K562 (cell line): ENCODE measurements at regions not wholly inside any gene's neighbourhood (a gene's known extent, or its start where the extent isn't known, plus 50 kb on each side); places are given as distances from the start of the nearest gene placed in this dataset.

ENCODE experiments used
- ATAC-seq: fragments of 200-7000 bp; cut with Tn5 transposase; 3 replicates; pipeline ENCODE4 v1.9.1; 2020; ENCODE audit warnings: moderate library complexity
- BruUV-seq: library from RNA; stranded (reverse); fragments of 400-500 nt; replicated peaks from 2 replicates; lab custom pipeline; 2021; lab: Mats Ljungman, UMichigan
- CTCF ChIA-PET: fragments of 300-600 bp; formaldehyde crosslinking; extraction: SDS; loops from one replicate; lab custom pipeline; 2021; ENCODE audit warnings: low intra/inter-chr PET ratio; lab: Yijun Ruan, JAX
- POLR2A ChIA-PET: fragments of 300-600, 350-650 bp; sonication (Branson Sonifier 250); formaldehyde crosslinking; extraction: SDS; loops from one replicate; lab custom pipeline; 2021; ENCODE audit warnings: antibody characterized with exemption, inconsistent platforms; lab: Yijun Ruan, JAX
- DNase-seq, 4 experiments: peaks; one replicate each; pipeline versions ENCODE4 v3.0.0 to v3.0.0-alpha.2; 2011 to 2018; ENCODE audit warnings: low spot score in 3 of 4, mixed read lengths in 3 of 4; ENCODE audit errors: extremely low read depth in 1 of 4
- FAIRE-seq: peaks from 2 replicates; lab custom pipeline; 2011; peaks lifted over from hg19 to GRCh38; lab: Jason Lieb, UNC
- H2AFZ ChIP-seq: 2 replicates; pipeline ENCODE4 v1.6.0; 2011; ENCODE audit warnings: low read depth, low read length, control low read depth, inconsistent platforms
- H3K27ac ChIP-seq: fragments of 200-600 bp; 3 replicates; pipeline ENCODE4 v1.8.0; 2011; ENCODE audit warnings: low read depth, mild to moderate bottlenecking, control low read depth, inconsistent platforms, low read length, moderate library complexity, mixed read lengths; ENCODE audit errors: extremely low read depth
- H3K27me3 ChIP-seq, 2 experiments: fragments of 300-600 bp in 1 of 2; 2 replicates in 1 of 2; 3 replicates in 1 of 2; pipeline versions ENCODE4 v1.6.0 to v1.8.0; 2011; ENCODE audit warnings: inconsistent platforms in 2 of 2, low read length in 2 of 2, mild to moderate bottlenecking in 1 of 2, mixed read lengths in 1 of 2, moderate library complexity in 1 of 2; ENCODE audit not compliant: control insufficient read depth in 2 of 2, insufficient read depth in 2 of 2
- H3K36me3 ChIP-seq: fragments of 300-600 bp; 3 replicates; pipeline ENCODE4 v1.8.0; 2011; ENCODE audit warnings: mild to moderate bottlenecking, low read length, inconsistent platforms; ENCODE audit not compliant: control insufficient read depth, insufficient read depth
- H3K4me1 ChIP-seq, 2 experiments: fragments of 200-600 bp in 1 of 2; replicated peaks in 1 of 2; 2 replicates in 1 of 2; 3 replicates in 1 of 2; pipeline versions ENCODE4 v1.5.1 to v1.8.0; 2011; ENCODE audit warnings: inconsistent platforms in 2 of 2, low read length in 2 of 2, mild to moderate bottlenecking in 1 of 2, mixed read lengths in 1 of 2, moderate library complexity in 1 of 2; ENCODE audit not compliant: control insufficient read depth in 2 of 2, insufficient read depth in 2 of 2
- H3K4me2 ChIP-seq: 2 replicates; pipeline ENCODE4 v1.6.1; 2011; ENCODE audit warnings: low read length, control low read depth, inconsistent platforms, mixed read lengths; ENCODE audit not compliant: insufficient read depth
- H3K4me3 ChIP-seq: fragments of 200-600 bp; sonication (generic), shearing (Covaris generic); 2 replicates; pipeline ENCODE4 v1.5.1; 2016; ENCODE audit warnings: control low read depth, inconsistent platforms
- H3K79me2 ChIP-seq: fragments of 200-600 bp; 3 replicates; pipeline ENCODE4 v1.8.0; 2011; ENCODE audit warnings: low read length, inconsistent platforms; ENCODE audit not compliant: control insufficient read depth, insufficient read depth
- H3K9ac ChIP-seq, 2 experiments: 2 replicates each; pipeline versions ENCODE4 v1.6.0 to v1.6.1; 2011; ENCODE audit warnings: low read depth in 2 of 2, low read length in 2 of 2, control low read depth in 1 of 2, inconsistent platforms in 1 of 2, mild to moderate bottlenecking in 1 of 2, mixed read lengths in 1 of 2; ENCODE audit not compliant: insufficient read depth in 1 of 2
- H3K9me1 ChIP-seq: one replicate; pipeline ENCODE4 v1.6.0; 2011; ENCODE audit warnings: inconsistent platforms, mild to moderate bottlenecking, low read length, moderate library complexity; ENCODE audit not compliant: control insufficient read depth, insufficient read depth
- H3K9me3 ChIP-seq: replicated peaks from 2 replicates; pipeline ENCODE4 v1.5.1; 2011; ENCODE audit warnings: low read depth, low read length, inconsistent platforms; ENCODE audit not compliant: control insufficient read depth, insufficient read depth
- H4K20me1 ChIP-seq: replicated peaks from 2 replicates; pipeline ENCODE4 v1.6.1; 2011; ENCODE audit warnings: low read length, inconsistent platforms, mixed read lengths; ENCODE audit not compliant: control insufficient read depth, insufficient read depth
- ATF7 ChIP-seq: fragments of 450-650 bp; IDR thresholded peaks from 2 replicates; pipeline ENCODE4 v1.7.1; 2014; ENCODE audit warnings: mild to moderate bottlenecking, moderate library complexity
- C11orf30 ChIP-seq: fragments of 450-650 bp; IDR thresholded peaks from 2 replicates; pipeline ENCODE4 v1.6.1; 2016; ENCODE audit warnings: low read depth, mild to moderate bottlenecking
- KAT7 ChIP-seq: sonication (generic); formaldehyde crosslinking; IDR thresholded peaks from 2 replicates; pipeline ENCODE4 v1.8.0; 2022; ENCODE audit warnings: missing genetic modification reagents, mild to moderate bottlenecking, borderline replicate concordance
- MAFF ChIP-seq: IDR thresholded peaks from 2 replicates; pipeline ENCODE4 v1.6.1; 2012; ENCODE audit warnings: low read length, improper control_type of control experiment
- MAFG ChIP-seq: fragments of 450-650 bp; conservative IDR thresholded peaks from 2 replicates; pipeline ENCODE4 v1.6.1; 2016; ENCODE audit warnings: missing genetic modification characterization, missing compliant biosample characterization
- MAFK ChIP-seq: IDR thresholded peaks from 2 replicates; pipeline ENCODE4 v1.6.1; 2011; ENCODE audit warnings: low read length, improper control_type of control experiment
- PHF20 ChIP-seq: fragments of 450-650 bp; IDR thresholded peaks from 2 replicates; pipeline ENCODE4 v1.6.1; 2018; ENCODE audit not compliant: partially characterized antibody
- POLR2H ChIP-seq: IDR thresholded peaks from 2 replicates; pipeline ENCODE4 v1.6.1; 2016; ENCODE audit warnings: missing genetic modification characterization, low read depth, mild to moderate bottlenecking, control low read depth, missing compliant biosample characterization, moderate library complexity
- PTBP1 ChIP-seq: fragments of 200-400 bp; formaldehyde crosslinking; IDR thresholded peaks from 2 replicates; pipeline ENCODE4 v1.6.1; 2017; ENCODE audit warnings: low read depth, low read length
- SMAD2 ChIP-seq: fragments of 150-350 bp; IDR thresholded peaks from 2 replicates; pipeline ENCODE4 v1.6.1; 2014; ENCODE audit warnings: low read depth, mild to moderate bottlenecking, low read length
- TGIF2 ChIP-seq: sonication (generic); formaldehyde crosslinking; IDR thresholded peaks from 2 replicates; pipeline ENCODE4 v1.8.1; 2022; ENCODE audit warnings: mild to moderate bottlenecking, missing genetic modification reagents, moderate library complexity
- ZBED1 ChIP-seq: IDR thresholded peaks from 2 replicates; pipeline ENCODE4 v1.6.1; 2014
- ZBTB40 ChIP-seq, 2 experiments: fragments of 450-650 bp in 1 of 2; sonication (generic) in 1 of 2; formaldehyde crosslinking in 1 of 2; IDR thresholded peaks; 2 replicates each; pipeline versions ENCODE4 v1.7.1 to v1.9.0; 2016 to 2022; ENCODE audit warnings: inconsistent platforms in 1 of 2, mild to moderate bottlenecking in 1 of 2, missing genetic modification reagents in 1 of 2
- ZNF717 ChIP-seq: fragments of 250-450 bp; sonication (Bioruptor Pico); IDR thresholded peaks from 2 replicates; pipeline ENCODE4 v1.5.0; 2021
- WGBS: fragments of 100-300 bp; shearing (Covaris generic); methylation state at CpG from one replicate; pipeline ENCODE4 v1.1.6; 2016; ENCODE audit warnings: low coverage, mixed read lengths; ENCODE audit not compliant: insufficient coverage; ENCODE audit errors: missing lambda C conversion rate; 5-methylcytosine and 5-hydroxymethylcytosine counted together
- in situ Hi-C: fragments of 300-500 bp; cut with MboI; formaldehyde crosslinking; loops from 4 replicates; pipeline ENCODE4 v1.15.0; 2018; ENCODE audit warnings: inconsistent platforms, mixed read lengths
- intact Hi-C: fragments of 100-400 bp; cut with micrococcal nuclease; formaldehyde crosslinking; loops from 2 replicates; pipeline ENCODE4 v1.14.2; 2022
- TF ChIP-seq, protein P1 (sequence below): fragments of 250-450 bp; sonication (Bioruptor Pico); IDR thresholded peaks from 2 replicates; pipeline ENCODE4 v1.8.0; 2022; ENCODE audit warnings: moderate library complexity, mild to moderate bottlenecking, inconsistent platforms

DNA sequence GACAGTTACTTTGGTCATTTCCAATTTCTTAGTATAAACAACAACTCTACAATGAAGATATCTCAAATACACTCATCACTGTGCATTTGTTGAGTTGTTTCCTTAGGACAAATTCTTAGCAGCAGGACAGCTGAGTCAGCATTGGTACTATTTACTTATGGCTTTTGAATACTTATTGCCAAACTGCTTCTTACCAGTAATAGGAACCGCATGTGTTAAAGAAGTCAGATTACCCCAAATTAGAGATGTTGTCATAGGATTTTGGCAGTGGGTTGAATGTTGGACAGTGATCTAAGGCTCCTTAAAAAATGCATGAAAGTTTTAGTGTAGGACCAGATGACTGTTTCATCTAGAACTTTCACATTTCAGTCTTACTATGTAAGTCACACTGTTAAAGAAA lies 280.1 kb upstream of the DMRT1 start:
- H3K4me2 ChIP-seq, result no peak overlapping the region
- DNase-seq, result no peak
- no peaks in the 10 kb centered on the region for H4K20me1 ChIP-seq
- in situ Hi-C loops (no loop called here), intact Hi-C loops (no loop called here)
- no TSS peak for BruUV-seq
- ATAC-seq, result no peak
- CTCF ChIA-PET, result interaction anchor here (0.6 to 0.7 kb wide), 2 partner anchors 175 to 336 kb away, joined by 3 to 4 read pairs; no protein-coding TSS in a partner anchor
- no peak for FAIRE-seq
- H3K36me3 ChIP-seq, result no peaks in the 10 kb centered on the region
- no peak overlapping the region for H3K27ac ChIP-seq
- H3K9me1 ChIP-seq, result no peaks in the 10 kb centered on the region
- no peak overlapping the region for H3K9ac ChIP-seq
- no peak overlapping the region for H3K4me3 ChIP-seq
- 0% methylated on average over 1 of the region's 1 CpG for WGBS
- no peaks in the 10 kb centered on the region for H3K9me3 ChIP-seq
- H2AFZ ChIP-seq, result no peak overlapping the region
- POLR2A ChIA-PET, result no interaction called here
- no peaks in the 10 kb centered on the region for H3K79me2 ChIP-seq
- no peaks in the 10 kb centered on the region; a peak in 2 of 5 replicates for H3K27me3 ChIP-seq
- no peaks in the 10 kb centered on the region for H3K4me1 ChIP-seq
- TF ChIP-seq MAFK (peak; percentile 62), MAFG (peak; percentile 57), C11orf30 (peak; percentile 54; the same call in 1 of the 2 replicates), ZNF717 (no peak), ZBED1 (no peak), ATF7 (no peak), PHF20 (no peak), POLR2H (tag) (no peak), MAFF (peak; percentile 61), ZBTB40 (IDR thresholded peaks at IDR 0.05) (no peak), ZBTB40 (CRISPR knock-in tag; IDR thresholded peaks at IDR 0.05) (no peak), KAT7 (CRISPR knock-in tag) (no peak), SMAD2 (no peak), TGIF2 (CRISPR knock-in tag) (no peak), PTBP1 (no peak)
- TF ChIP-seq, protein P1, sequence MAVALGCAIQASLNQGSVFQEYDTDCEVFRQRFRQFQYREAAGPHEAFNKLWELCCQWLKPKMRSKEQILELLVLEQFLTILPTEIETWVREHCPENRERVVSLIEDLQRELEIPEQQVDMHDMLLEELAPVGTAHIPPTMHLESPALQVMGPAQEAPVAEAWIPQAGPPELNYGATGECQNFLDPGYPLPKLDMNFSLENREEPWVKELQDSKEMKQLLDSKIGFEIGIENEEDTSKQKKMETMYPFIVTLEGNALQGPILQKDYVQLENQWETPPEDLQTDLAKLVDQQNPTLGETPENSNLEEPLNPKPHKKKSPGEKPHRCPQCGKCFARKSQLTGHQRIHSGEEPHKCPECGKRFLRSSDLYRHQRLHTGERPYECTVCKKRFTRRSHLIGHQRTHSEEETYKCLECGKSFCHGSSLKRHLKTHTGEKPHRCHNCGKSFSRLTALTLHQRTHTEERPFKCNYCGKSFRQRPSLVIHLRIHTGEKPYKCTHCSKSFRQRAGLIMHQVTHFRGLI, result no peak
